Common myeloid progenitor, CD34-positive (primary cell): ENCODE measurements at regions not wholly inside any gene's neighbourhood (a gene's known extent, or its start where the extent isn't known, plus 50 kb on each side); places are given as distances from the start of the nearest gene placed in this dataset.
A peak's percentile ranks its signal among the peaks of the same experiment; 100 is the strongest.
"Not testable (repeated sequence)": the region's sequence is repeated elsewhere in the genome, so short reads cannot be mapped to it uniquely, and the experiment has no call there.

ENCODE experiments used
- CTCF ChIA-PET: fragments of 350-600 bp; sonication (Branson Sonifier 250); formaldehyde crosslinking; loops from one replicate; lab custom pipeline; 2021; ENCODE audit warnings: antibody characterized with exemption; lab: Charles Lee
- POLR2A ChIA-PET: fragments of 350-600 bp; sonication (Branson Sonifier 250); formaldehyde crosslinking; loops from one replicate; lab custom pipeline; 2021; ENCODE audit warnings: antibody characterized with exemption; lab: Charles Lee
- DNase-seq, 3 donors: peaks; one replicate each; pipeline versions ENCODE4 v3.0.0 to v3.0.0-alpha.2; 2013
- H3K27ac ChIP-seq, 2 experiments: 1 replicate in 1 of 2; 2 replicates in 1 of 2; pipeline ENCODE4 v1.7.0; 2013; ENCODE audit warnings: inconsistent platforms in 2 of 2, low read length in 2 of 2, mild to moderate bottlenecking in 2 of 2, low read depth in 1 of 2, moderate library complexity in 1 of 2; ENCODE audit not compliant: severe bottlenecking in 2 of 2, insufficient read depth in 1 of 2, poor library complexity in 1 of 2
- H3K27me3 ChIP-seq, 5 experiments: replicated peaks in 2 of 5; 1 replicate in 3 of 5; 2 replicates in 2 of 5; pipeline versions ENCODE4 v1.6.1 to v1.7.0; 2013; ENCODE audit warnings: low read length in 4 of 5, mild to moderate bottlenecking in 2 of 5, moderate library complexity in 2 of 5, inconsistent platforms in 1 of 5; ENCODE audit not compliant: insufficient read depth in 5 of 5, control insufficient read depth in 4 of 5
- H3K36me3 ChIP-seq, 4 experiments: 1 replicate in 2 of 4; 2 replicates in 2 of 4; pipeline versions ENCODE4 v1.6.1 to v1.7.0; 2013; ENCODE audit warnings: low read length in 3 of 4, control low read depth in 1 of 4, mild to moderate bottlenecking in 1 of 4; ENCODE audit not compliant: control insufficient read depth in 4 of 4, insufficient read depth in 4 of 4
- H3K4me1 ChIP-seq, 4 experiments: 1 replicate in 3 of 4; 2 replicates in 1 of 4; pipeline versions ENCODE4 v1.6.1 to v1.7.1; 2013; ENCODE audit warnings: low read length in 3 of 4, mild to moderate bottlenecking in 3 of 4, control low read depth in 1 of 4, inconsistent platforms in 1 of 4, moderate library complexity in 1 of 4; ENCODE audit not compliant: control insufficient read depth in 4 of 4, insufficient read depth in 4 of 4; ENCODE audit errors: control extremely low read depth in 1 of 4
- H3K4me3 ChIP-seq, 7 experiments: 1 replicate in 4 of 7; 2 replicates in 3 of 7; pipeline versions ENCODE4 v1.5.1 to v1.7.0; 2013; ENCODE audit warnings: mild to moderate bottlenecking in 7 of 7, low read length in 6 of 7, moderate library complexity in 6 of 7, inconsistent platforms in 2 of 7, low read depth in 2 of 7, control low read depth in 1 of 7; ENCODE audit not compliant: insufficient read depth in 4 of 7, control insufficient read depth in 1 of 7; ENCODE audit errors: extremely low read depth in 1 of 7
- H3K9me3 ChIP-seq, 5 experiments: 1 replicate in 4 of 5; 2 replicates in 1 of 5; pipeline versions ENCODE4 v1.6.1 to v1.7.1; 2013; ENCODE audit warnings: low read length in 4 of 5, mild to moderate bottlenecking in 2 of 5, inconsistent platforms in 1 of 5, low read depth in 1 of 5, moderate library complexity in 1 of 5; ENCODE audit not compliant: control insufficient read depth in 4 of 5, insufficient read depth in 2 of 5; ENCODE audit errors: control extremely low read depth in 1 of 5
- WGBS: methylation state at CpG from one replicate; pipeline ENCODE4 v1.1.5; 2013; ENCODE audit not compliant: insufficient coverage; 5-methylcytosine and 5-hydroxymethylcytosine counted together

DNA sequence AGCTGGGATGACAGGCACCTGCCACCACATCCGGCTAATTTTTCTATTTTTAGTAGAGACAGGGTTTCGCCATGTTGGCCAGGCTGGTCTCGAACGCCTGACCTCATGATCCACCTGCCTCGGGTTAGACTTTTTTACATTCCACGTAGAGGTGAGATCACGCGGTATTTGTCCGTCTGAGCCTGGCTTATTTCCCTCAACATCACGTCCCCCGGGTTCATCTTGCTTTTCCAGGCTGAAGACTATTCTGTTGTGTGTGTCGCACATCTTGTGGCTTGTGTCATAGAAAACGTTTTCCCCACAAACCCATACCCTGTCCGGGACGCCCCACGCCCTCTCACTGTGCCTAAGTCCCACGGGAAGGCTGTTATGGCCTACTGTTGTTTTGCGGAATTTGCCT, 185.3 kb downstream of the CRLF2 start:
- WGBS = 60% methylated on average over 15 of the region's 18 CpGs
- H3K4me3 ChIP-seq = peak overlapping the region in 3 of 7 experiments; percentile 0 to 68 (median 13)
- H3K36me3 ChIP-seq = no peaks in the 10 kb centered on the region
- peak in 2 of 3 donors; percentile 28 to 48 for DNase-seq
- H3K27ac ChIP-seq = no peak overlapping the region
- H3K27me3 ChIP-seq = no peaks in the 10 kb centered on the region
- CTCF ChIA-PET = no interaction called here
- H3K9me3 ChIP-seq = no peaks in the 10 kb centered on the region
- POLR2A ChIA-PET = no interaction called here
- H3K4me1 ChIP-seq = peaks cover 5 to 30% (median 18%) of the 10 kb centered on the region in 4 experiments

DNA sequence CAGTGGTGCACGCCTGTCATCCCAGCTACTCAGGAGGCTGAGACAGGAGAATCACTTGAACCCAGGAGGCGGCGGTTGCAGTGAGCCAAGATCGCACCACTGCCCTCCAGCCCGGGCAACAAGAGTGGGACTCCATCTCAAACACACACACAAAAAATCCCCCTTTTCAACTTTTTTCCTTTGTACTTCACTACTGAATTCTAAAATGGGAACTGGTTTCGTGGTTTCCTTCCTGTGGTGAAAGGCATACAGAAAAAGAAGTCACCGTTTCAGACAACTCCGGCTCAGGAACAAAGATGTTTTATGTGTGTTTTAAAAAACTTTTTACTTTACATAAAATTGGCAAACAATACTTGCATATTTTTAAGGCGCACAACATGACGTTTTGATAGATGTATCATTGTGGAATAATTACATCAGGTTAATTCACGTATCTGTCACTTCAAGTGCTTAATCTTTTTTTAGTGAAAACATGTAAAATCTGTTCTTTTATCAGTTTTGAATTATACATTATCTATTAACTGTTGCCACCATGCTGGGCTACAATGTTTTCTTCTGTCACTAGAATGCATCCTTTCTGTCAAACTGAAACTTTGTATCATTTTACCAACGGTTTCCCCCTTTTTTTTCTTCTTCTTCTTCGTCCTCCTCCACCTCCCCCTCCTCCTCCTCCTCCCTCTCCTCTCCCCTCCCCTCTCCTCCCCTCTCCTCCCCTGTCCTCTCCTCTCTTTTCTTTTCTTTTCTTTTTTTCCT, 186.0 kb downstream of the CRLF2 start:
- ChIA-PET POLR2A (no interaction called here), CTCF (no interaction called here)
- H3K4me3 ChIP-seq = peak overlapping the region in 5 of 7 experiments; percentile 36 to 68 (median 52)
- 19% methylated on average over 5 of the region's 13 CpGs for WGBS
- H3K36me3 ChIP-seq = no peaks in the 10 kb centered on the region
- H3K4me1 ChIP-seq = peaks cover 5 to 30% (median 18%) of the 10 kb centered on the region in 4 experiments
- peak overlapping the region in 1 of 2 experiments; percentile 54 for H3K27ac ChIP-seq
- DNase-seq = peak; percentile 76 to 94 (median 93)
- H3K27me3 ChIP-seq = no peaks in the 10 kb centered on the region
- peaks cover 0 to 2% (median under 1%) of the 10 kb centered on the region in 5 experiments for H3K9me3 ChIP-seq

DNA sequence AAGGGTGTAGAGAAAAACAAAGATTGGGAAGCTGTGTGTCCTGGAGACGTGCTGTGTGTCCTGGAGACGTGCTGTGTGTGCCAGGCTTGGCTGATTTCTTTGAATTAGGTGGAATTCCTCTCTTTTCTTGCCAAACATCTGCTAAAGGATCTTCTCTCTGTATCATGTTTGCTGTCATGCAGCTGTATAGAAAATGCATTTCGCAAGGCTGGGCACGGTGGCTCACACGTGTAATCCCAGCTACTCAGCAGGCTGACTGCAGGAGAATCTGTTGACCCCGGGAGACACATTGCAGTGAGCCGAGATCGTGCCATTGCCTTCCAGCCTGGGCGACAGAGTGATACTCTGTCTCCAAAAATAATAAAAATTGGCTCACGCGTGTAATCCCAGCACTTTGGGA, 187.0 kb downstream of the CRLF2 start:
- no peak for DNase-seq
- ChIA-PET POLR2A (no interaction called here), CTCF (no interaction called here)
- Histone ChIP-seq H3K4me1 (peaks cover 5 to 30% (median 18%) of the 10 kb centered on the region in 4 experiments), H3K9me3 (peaks cover 0 to 5% (median 3%) of the 10 kb centered on the region in 5 experiments), H3K4me3 (no peak overlapping the region), H3K27ac (no peak overlapping the region), H3K36me3 (no peaks in the 10 kb centered on the region), H3K27me3 (no peaks in the 10 kb centered on the region)
- 94% methylated on average over 10 of the region's 11 CpGs for WGBS

DNA sequence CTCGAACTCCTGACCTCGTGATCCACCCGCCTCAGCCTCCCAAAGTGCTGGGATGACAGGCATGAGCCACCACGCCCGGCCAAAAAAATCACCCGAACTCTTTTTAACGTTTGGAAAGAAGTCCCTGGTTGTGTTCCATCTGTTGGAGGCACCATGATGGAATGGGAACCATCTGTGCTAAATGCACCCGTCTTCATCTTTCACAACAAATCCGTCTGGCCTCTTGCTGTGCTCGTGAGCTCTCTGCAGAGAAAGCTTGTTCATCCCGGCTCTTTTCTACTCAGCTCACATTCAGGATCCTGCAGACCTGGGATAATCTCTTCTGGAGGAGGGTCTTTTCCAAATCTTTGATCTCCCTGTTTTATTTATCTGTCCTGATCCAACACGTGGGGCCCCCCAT, 188.8 kb downstream of the CRLF2 start:
- Histone ChIP-seq H3K36me3 (no peaks in the 10 kb centered on the region), H3K4me3 (no peak overlapping the region), H3K9me3 (peaks cover 0 to 5% (median 3%) of the 10 kb centered on the region in 5 experiments), H3K27ac (no peak overlapping the region), H3K4me1 (peaks cover 5 to 28% (median 18%) of the 10 kb centered on the region in 4 experiments), H3K27me3 (no peaks in the 10 kb centered on the region)
- CTCF ChIA-PET = no interaction called here
- DNase-seq = no peak
- 94% methylated on average over 12 of the region's 12 CpGs for WGBS
- POLR2A ChIA-PET = no interaction called here

DNA sequence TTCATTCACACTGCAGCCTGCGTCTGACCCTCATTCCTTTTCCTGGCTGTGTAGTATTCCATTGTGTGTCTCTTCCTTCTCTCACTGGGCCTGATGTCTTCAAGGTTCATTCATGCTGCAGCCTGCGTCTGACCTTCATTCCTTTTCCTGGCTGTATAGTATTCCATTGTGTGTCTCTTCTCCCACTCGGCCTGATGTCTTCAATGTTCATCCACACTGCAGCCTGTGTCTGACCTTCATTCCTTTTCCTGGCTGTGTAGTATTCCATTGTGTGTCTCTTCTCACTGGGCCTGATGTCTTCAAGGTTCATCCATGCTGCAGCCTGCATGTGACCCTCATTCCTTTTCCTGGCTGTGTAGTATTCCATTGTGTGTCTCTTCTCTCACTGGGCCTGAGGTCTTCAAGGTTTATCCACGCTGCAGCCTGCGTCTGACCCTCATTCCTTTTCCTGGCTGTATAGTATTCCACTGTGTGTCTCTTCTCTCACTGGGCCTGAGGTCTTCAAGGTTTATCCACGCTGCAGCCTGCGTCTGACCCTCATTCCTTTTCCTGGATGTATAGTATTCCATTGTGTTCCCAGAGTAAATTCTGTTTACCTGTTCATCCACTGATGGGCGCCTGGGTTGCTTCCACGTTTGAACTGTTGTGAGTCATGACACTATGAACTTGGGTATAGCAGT, 191.0 kb downstream of the CRLF2 start:
- H3K4me3 ChIP-seq, H3K27me3 ChIP-seq, CTCF ChIA-PET, POLR2A ChIA-PET, H3K9me3 ChIP-seq, H3K27ac ChIP-seq, H3K36me3 ChIP-seq: not testable (repeated sequence)
- 100% methylated on average over 3 of the region's 9 CpGs for WGBS
- peak in 1 of 3 donors; percentile 19 for DNase-seq
- H3K4me1 ChIP-seq = peaks cover 0 to 10% (median 9%) of the 10 kb centered on the region in 4 experiments

DNA sequence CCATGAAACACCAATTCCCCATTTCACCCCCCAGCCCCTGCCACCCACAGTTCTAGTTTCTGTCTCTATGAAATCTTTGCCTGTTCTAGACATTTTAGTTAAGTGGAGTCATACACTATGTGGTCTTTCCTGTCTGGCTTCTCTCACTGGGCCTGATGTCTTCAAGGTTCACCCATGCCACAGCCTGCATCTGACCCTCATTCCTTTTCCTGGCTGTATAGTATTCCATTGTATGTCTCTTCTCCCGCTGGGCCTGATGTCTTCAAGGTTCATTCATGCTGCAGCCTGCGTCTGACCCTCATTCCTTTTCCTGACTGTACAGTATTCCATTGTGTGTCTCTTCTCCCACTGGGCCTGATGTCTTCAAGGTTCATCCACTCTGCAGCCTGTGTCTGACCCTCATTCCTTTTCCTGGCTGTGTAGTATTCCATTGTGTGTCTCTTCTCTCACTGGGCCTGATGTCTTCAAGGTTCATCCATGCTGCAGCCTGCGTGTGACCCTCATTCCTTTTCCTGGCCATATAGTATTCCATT, 191.7 kb downstream of the CRLF2 start:
- no peaks in the 10 kb centered on the region for H3K36me3 ChIP-seq
- POLR2A ChIA-PET = no interaction called here
- 95% methylated on average over 2 of the region's 3 CpGs for WGBS
- H3K27ac ChIP-seq = no peak overlapping the region
- no peak overlapping the region for H3K4me3 ChIP-seq
- CTCF ChIA-PET = no interaction called here
- no peaks in the 10 kb centered on the region for H3K27me3 ChIP-seq
- H3K9me3 ChIP-seq = peaks cover 0 to 5% (median 3%) of the 10 kb centered on the region in 5 experiments
- H3K4me1 ChIP-seq = peaks cover 0 to 5% (median 5%) of the 10 kb centered on the region in 4 experiments
- DNase-seq = no peak

DNA sequence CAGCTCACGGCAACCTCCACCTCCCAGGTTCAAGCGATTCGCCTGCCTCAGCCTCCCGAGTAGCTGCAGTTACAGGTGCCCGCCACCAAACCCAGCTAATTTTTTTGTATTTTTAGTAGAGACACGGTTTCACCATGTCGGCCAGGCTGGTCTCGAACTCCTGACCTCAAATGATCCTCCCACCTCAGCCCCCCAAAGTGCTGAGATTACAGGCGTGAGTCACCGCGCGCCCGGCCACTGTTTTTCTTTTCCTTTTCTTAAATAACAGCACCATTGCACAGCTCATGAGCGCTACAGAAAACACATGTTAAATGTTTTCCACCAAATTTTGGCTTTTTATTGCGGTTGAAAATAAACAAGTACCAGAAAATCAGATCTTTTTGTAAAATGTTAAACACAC, 195.5 kb downstream of the CRLF2 start:
- H3K27me3 ChIP-seq, DNase-seq, H3K27ac ChIP-seq, H3K36me3 ChIP-seq, H3K4me3 ChIP-seq, H3K4me1 ChIP-seq, POLR2A ChIA-PET, CTCF ChIA-PET, H3K9me3 ChIP-seq: not testable (repeated sequence)
- 100% methylated on average over 8 of the region's 15 CpGs for WGBS
